ENCODE measurements at regions not wholly inside any gene's neighbourhood (a gene's known extent, or its start where the extent isn't known, plus 50 kb on each side); places are given as distances from the start of the nearest gene placed in this dataset.

- no peak for DNase-seq
These were observed 56.9 kb upstream of the SIMC1 start for GRCh38 chr5:176181271-176181855.

- no peak for DNase-seq
These were observed 54.7 kb upstream of the SIMC1 start for GRCh38 chr5:176183321-176184074.

DNA sequence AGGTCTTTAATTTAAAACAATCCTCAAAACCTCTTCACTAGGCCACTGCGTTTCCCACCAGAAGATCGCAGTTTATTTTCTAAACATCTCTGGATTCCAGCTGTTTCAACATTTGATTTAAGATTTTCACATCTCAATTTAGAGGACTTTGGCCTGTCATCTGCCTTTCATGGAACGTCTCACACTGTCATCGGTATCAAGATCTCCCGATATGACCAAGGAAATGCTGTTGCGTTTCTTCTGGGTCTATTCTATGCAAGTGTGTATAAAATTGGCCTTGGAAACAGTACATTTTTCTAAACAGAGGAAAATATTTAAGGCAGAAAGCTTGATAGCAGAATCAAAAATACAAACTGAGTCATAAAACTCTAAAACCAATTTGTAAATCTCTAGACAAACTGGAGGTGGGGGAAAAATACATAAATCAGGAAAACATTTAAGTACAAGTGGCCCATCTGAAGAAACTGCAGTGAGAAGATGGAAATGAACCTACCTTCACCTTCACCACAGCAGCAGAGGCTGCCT lies 53.6 kb upstream of the SIMC1 start:
- DNase-seq: no peak

DNA sequence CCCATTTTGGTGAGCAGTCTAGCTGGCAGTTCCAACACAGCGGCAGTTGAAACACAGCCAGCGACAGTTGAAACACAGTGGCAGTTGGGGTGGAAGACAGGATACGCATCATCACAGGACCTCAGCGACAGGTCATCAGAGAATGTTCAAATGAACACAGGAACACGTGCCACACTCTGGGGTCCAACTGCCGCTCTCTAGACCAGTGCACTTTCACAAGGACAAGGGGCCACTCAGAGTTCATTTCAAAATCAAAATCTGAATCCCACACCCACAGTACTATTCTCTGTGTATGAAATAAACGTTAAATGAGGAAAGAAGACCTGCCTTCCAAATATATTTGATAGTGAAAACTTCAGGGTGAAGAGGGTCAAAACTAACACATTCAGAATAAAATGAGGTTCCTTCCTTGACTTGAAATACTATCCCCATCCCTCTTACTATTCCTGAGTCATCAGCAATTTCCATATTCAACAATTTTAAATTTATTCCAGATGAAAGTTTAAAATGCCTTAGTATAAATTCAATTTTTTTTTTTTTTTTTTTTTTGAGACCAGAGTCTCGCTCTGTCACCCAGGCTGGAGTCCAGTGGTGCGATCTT lies 53.0 kb upstream of the SIMC1 start:
- DNase-seq: peak; percentile 12

DNA sequence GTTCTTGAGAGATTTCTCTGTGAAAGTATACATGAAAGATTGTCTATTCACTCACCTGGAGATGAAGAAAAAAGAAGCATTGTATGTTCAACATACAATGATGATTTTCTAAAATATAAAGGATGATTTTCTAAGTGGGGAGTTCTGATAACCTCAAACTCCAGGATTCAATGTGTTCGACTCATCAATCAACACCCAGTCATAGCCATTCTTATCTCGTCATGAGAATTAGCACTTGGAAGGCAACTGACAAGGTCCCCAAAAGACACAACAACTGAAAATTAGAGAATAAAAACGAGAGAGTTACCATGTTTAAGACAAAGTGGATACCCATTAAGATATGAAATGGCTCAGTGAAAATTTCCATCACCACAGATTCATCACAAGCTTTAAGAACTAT lies 52.1 kb upstream of the SIMC1 start:
- no peak for DNase-seq

GRCh38 chr5:176187276-176188062 lies 50.8 kb upstream of the SIMC1 start:
- no peak for DNase-seq

- DNase-seq: no peak
These were observed 50.1 kb upstream of the SIMC1 start for GRCh38 chr5:176188085-176188484.
